ENCODE measurements at regions not wholly inside any gene's neighbourhood (a gene's known extent, or its start where the extent isn't known, plus 50 kb on each side); places are given as distances from the start of the nearest gene placed in this dataset.

DNA sequence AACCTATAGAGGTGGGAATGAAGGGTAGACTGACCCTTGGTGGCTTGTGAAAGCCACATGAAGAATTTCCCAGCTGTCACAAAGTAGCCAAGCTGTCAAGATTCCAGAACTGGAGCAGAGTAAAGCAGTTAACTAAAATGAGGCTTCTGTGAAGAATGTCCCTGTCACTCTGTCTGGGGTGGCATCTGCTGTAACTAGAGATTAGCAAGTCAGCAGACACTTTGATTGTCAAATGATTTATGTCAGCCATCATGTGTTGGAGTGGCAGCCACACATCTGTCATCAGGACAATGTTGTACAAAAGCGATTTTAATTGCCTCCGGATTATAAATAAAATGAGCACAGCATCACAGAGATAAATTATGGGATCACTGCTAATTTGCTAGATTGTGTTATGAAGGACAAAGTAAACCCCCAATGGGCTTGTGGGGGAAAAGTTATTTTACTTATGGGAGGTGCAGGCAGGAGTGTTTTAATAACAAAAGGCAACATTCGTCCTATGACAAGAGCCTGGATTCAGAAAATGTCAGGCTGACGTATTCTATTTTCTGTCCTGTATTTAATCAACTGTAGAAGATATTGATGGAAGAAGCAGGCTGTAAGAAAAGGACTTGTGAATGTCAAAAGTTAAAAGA, 270.9 kb downstream of the FAM181B start:
- POLR2A ChIA-PET (ENCODE audit: unreplicated experiment) = no interaction called here
- Histone ChIP-seq H3K4me2 (ENCODE audit: low read length) (no peak overlapping the region), H3K4me3 (ENCODE audit: low read length) (no peak overlapping the region), H3K9me2 (replicated peaks; ENCODE audit: low read length) (no peaks in the 10 kb centered on the region), H3K36me3 (ENCODE audit: low read depth, low read length) (no peaks in the 10 kb centered on the region), H3K9ac (ENCODE audit: low read length) (no peak overlapping the region), H3K27me3 (ENCODE audit: low read length) (no peaks in the 10 kb centered on the region), H3K79me2 (ENCODE audit: low read length) (no peaks in the 10 kb centered on the region), H3K27ac (ENCODE audit: low read length) (no peak overlapping the region), H3K9me3 (ENCODE audit: low read length) (0 out of 2 replicates have a peak, but pooled peaks cover 8% of the 10 kb centered on the region), H3F3A (ENCODE audit: low read length, unreplicated experiment) (no peaks in the 10 kb centered on the region), H3K4me1 (ENCODE audit: insufficient read depth, low read length) (no peaks in the 10 kb centered on the region), H4K20me1 (ENCODE audit: low read length) (no peaks in the 10 kb centered on the region), H2AFZ (ENCODE audit: low read length) (no peak overlapping the region)
- no peak for DNase-seq
- intact Hi-C loops (cut with micrococcal nuclease) = no loop called here
- TF ChIP-seq EZH2 (IDR thresholded peaks at IDR 0.05; ENCODE audit: low read length, unreplicated experiment) (no peak), EZH2phosphoT487 (IDR thresholded peaks at IDR 0.05; ENCODE audit: borderline replicate concordance, low read length) (no peak)
- TF ChIP-seq, protein P1, sequence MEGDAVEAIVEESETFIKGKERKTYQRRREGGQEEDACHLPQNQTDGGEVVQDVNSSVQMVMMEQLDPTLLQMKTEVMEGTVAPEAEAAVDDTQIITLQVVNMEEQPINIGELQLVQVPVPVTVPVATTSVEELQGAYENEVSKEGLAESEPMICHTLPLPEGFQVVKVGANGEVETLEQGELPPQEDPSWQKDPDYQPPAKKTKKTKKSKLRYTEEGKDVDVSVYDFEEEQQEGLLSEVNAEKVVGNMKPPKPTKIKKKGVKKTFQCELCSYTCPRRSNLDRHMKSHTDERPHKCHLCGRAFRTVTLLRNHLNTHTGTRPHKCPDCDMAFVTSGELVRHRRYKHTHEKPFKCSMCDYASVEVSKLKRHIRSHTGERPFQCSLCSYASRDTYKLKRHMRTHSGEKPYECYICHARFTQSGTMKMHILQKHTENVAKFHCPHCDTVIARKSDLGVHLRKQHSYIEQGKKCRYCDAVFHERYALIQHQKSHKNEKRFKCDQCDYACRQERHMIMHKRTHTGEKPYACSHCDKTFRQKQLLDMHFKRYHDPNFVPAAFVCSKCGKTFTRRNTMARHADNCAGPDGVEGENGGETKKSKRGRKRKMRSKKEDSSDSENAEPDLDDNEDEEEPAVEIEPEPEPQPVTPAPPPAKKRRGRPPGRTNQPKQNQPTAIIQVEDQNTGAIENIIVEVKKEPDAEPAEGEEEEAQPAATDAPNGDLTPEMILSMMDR (conservative IDR thresholded peaks at IDR 0.05; ENCODE audit: low read depth, low read length) = no peak
- ATAC-seq = no peak
- no TSS peak for BruUV-seq (replicated peaks)
- CTCF ChIA-PET = no interaction called here

GRCh38 chr11:82458761-82459160, 274.9 kb downstream of the FAM181B start:
- Histone ChIP-seq H3K9me2 (replicated peaks; ENCODE audit: low read length) (no peaks in the 10 kb centered on the region), H3F3A (ENCODE audit: low read length, unreplicated experiment) (no peaks in the 10 kb centered on the region), H2AFZ (ENCODE audit: low read length) (no peak overlapping the region), H3K4me1 (ENCODE audit: insufficient read depth, low read length) (no peaks in the 10 kb centered on the region), H4K20me1 (ENCODE audit: low read length) (no peaks in the 10 kb centered on the region), H3K36me3 (ENCODE audit: low read depth, low read length) (no peaks in the 10 kb centered on the region), H3K27ac (ENCODE audit: low read length) (no peak overlapping the region), H3K4me3 (ENCODE audit: low read length) (no peak overlapping the region), H3K27me3 (ENCODE audit: low read length) (no peaks in the 10 kb centered on the region), H3K9ac (ENCODE audit: low read length) (no peak overlapping the region), H3K9me3 (ENCODE audit: low read length) (0 out of 2 replicates have a peak, but pooled peaks cover 10% of the 10 kb centered on the region), H3K4me2 (ENCODE audit: low read length) (no peak overlapping the region), H3K79me2 (ENCODE audit: low read length) (no peaks in the 10 kb centered on the region)
- CTCF ChIA-PET = no interaction called here
- no TSS peak for BruUV-seq (replicated peaks)
- TF ChIP-seq, protein P1 (conservative IDR thresholded peaks at IDR 0.05; ENCODE audit: low read depth, low read length) = no peak
- TF ChIP-seq EZH2 (IDR thresholded peaks at IDR 0.05; ENCODE audit: low read length, unreplicated experiment) (no peak), EZH2phosphoT487 (IDR thresholded peaks at IDR 0.05; ENCODE audit: borderline replicate concordance, low read length) (no peak)
- POLR2A ChIA-PET (ENCODE audit: unreplicated experiment) = no interaction called here
- DNase-seq = no peak
- intact Hi-C loops (cut with micrococcal nuclease) = no loop called here
- no peak for ATAC-seq

- DNase-seq (no peak), ATAC-seq (no peak)
- no peaks in the 10 kb centered on the region for H4K20me1 ChIP-seq (ENCODE audit: low read length)
- H3K27me3 ChIP-seq (ENCODE audit: low read length) = no peaks in the 10 kb centered on the region
- H3K9ac ChIP-seq (ENCODE audit: low read length) = no peak overlapping the region
- TF ChIP-seq, protein P1 (conservative IDR thresholded peaks at IDR 0.05; ENCODE audit: low read depth, low read length) = no peak
- no peak for TF ChIP-seq EZH2 (IDR thresholded peaks at IDR 0.05; ENCODE audit: low read length, unreplicated experiment)
- no peak for TF ChIP-seq EZH2phosphoT487 (IDR thresholded peaks at IDR 0.05; ENCODE audit: borderline replicate concordance, low read length)
- no peaks in the 10 kb centered on the region for H3K9me2 ChIP-seq (replicated peaks; ENCODE audit: low read length)
- H3K4me2 ChIP-seq (ENCODE audit: low read length) = no peak overlapping the region
- ChIA-PET POLR2A (ENCODE audit: unreplicated experiment) (no interaction called here), CTCF (no interaction called here)
- BruUV-seq (replicated peaks) = no TSS peak
- 0 out of 2 replicates have a peak, but pooled peaks cover 10% of the 10 kb centered on the region for H3K9me3 ChIP-seq (ENCODE audit: low read length)
- H3K79me2 ChIP-seq (ENCODE audit: low read length) = no peaks in the 10 kb centered on the region
- H3K4me3 ChIP-seq (ENCODE audit: low read length) = no peak overlapping the region
- intact Hi-C loops (cut with micrococcal nuclease) = no loop called here
- no peaks in the 10 kb centered on the region for H3K36me3 ChIP-seq (ENCODE audit: low read depth, low read length)
- no peaks in the 10 kb centered on the region for H3F3A ChIP-seq (ENCODE audit: low read length, unreplicated experiment)
- no peak overlapping the region for H3K27ac ChIP-seq (ENCODE audit: low read length)
- no peaks in the 10 kb centered on the region for H3K4me1 ChIP-seq (ENCODE audit: insufficient read depth, low read length)
- no peak overlapping the region for H2AFZ ChIP-seq (ENCODE audit: low read length)
These were observed 275.5 kb downstream of the FAM181B start for GRCh38 chr11:82458147-82458546.

Data from PC-3 (cell line).